ENCODE measurements at regions not wholly inside any gene's neighbourhood (a gene's known extent, or its start where the extent isn't known, plus 50 kb on each side); places are given as distances from the start of the nearest gene placed in this dataset.

DNA sequence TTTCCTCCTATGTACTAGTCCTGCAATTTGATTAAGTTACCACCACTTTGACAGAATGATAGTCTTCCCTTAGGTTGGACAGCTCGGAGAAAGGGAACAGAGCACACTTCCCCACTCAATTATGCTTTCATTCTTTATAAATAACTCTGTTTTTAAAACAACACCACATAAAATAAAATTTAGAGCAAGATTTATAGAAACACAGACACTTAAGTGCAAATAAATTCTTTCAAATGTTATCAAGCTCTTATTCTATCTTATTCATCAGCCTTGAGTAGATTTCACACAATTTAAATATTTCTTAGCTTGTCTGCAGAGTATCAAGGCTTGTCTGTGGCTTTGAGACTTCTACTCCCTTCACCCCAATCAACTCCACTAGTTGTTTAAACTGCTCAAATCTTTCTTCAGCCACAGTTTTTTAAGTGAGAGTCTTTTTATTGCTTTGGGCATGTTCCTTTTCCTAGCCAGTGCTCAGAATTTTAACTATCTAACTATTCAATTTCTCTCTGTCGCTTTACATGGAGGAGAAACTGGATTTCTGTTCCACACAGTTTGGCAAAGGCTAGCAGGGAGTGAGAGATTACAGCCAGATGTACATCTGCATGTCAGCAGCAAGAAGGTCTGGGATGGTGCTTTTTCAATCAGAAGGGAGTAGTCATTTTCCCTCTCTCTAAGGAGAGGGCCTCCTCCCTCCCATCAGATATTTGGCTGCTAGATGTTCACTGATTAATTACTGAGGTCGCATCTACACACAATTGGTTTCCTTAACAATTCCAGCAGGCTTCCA lies 53.1 kb upstream of the PLAC1 start:
- TF ChIP-seq, protein P1, sequence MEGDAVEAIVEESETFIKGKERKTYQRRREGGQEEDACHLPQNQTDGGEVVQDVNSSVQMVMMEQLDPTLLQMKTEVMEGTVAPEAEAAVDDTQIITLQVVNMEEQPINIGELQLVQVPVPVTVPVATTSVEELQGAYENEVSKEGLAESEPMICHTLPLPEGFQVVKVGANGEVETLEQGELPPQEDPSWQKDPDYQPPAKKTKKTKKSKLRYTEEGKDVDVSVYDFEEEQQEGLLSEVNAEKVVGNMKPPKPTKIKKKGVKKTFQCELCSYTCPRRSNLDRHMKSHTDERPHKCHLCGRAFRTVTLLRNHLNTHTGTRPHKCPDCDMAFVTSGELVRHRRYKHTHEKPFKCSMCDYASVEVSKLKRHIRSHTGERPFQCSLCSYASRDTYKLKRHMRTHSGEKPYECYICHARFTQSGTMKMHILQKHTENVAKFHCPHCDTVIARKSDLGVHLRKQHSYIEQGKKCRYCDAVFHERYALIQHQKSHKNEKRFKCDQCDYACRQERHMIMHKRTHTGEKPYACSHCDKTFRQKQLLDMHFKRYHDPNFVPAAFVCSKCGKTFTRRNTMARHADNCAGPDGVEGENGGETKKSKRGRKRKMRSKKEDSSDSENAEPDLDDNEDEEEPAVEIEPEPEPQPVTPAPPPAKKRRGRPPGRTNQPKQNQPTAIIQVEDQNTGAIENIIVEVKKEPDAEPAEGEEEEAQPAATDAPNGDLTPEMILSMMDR (IDR thresholded peaks at IDR 0.05): no peak
- no peak for TF ChIP-seq POLR2AphosphoS5 (IDR thresholded peaks at IDR 0.05)

Data from breast epithelium (tissue), 3 donors.